ENCODE measurements at regions not wholly inside any gene's neighbourhood (a gene's known extent, or its start where the extent isn't known, plus 50 kb on each side); places are given as distances from the start of the nearest gene placed in this dataset.

DNA sequence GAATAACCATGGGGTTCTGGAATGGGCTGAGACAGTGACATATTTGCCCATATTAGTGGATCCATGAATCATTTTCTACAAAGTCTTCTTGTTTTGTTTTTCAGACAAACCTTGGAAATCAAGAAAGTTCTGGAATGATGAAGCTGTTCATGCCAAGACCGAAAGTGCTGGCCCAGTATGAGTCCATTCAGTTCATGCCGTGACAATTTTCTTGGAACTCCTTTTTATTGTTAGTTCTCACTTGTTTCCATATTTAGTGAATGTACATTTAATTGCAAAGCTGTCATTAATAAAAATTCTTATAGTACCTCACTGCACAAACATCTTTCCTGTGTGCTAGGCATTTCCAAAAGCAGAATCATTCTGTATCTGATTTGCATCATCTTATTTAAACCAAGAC, 100.6 kb upstream of the KCNJ15 start:
- DNase-seq (ENCODE audit: low spot score) = no peak

- peak; percentile 63 for DNase-seq (ENCODE audit: low spot score)
Measured at GRCh38 chr21:38159355-38159754, 97.4 kb upstream of the KCNJ15 start.

DNA sequence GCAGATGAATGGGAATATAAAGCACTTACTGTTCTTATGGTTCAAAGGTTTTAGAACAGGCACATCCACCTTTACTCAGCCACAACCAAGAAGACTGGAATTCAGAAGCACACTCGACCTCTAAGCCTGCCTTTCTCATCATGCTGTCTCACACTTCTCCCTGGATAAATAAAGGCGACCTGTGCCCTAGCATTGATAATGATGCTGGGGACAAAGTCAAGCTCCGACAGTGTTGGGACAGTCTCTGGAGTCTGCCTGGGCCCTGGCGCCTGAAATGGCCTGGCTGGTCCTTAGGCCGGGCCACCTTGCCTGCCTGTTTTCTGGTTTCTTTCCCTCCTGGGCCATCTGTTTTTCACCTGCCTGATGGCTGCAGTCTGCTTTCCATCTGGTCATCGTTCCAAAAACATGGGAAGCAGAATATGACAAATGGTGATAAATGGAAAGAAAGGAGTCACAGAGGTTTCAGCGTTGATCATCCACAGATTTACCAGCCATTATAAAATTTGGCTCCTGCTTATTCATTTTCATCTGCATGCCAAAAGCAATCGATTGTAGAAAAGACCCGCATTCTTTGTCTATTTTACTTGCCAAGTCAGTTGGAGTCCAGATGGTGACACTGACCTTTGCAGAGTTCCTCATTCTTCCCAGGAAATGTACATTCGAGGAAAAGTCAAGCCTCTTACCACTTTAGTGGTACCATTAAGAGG, 91.2 kb upstream of the KCNJ15 start:
- DNase-seq (ENCODE audit: low spot score) = no peak

- DNase-seq (ENCODE audit: low spot score) = no peak
Measured at GRCh38 chr21:38166173-38166535, 90.6 kb upstream of the KCNJ15 start.

GRCh38 chr21:38167345-38167744, 89.4 kb upstream of the KCNJ15 start:
- no peak for DNase-seq (ENCODE audit: low spot score)

GRCh38 chr21:38170283-38170682, 86.5 kb upstream of the KCNJ15 start:
- no peak for DNase-seq (ENCODE audit: low spot score)

GRCh38 chr21:38170704-38171682, 85.8 kb upstream of the KCNJ15 start:
- DNase-seq (ENCODE audit: low spot score) = no peak

DNA sequence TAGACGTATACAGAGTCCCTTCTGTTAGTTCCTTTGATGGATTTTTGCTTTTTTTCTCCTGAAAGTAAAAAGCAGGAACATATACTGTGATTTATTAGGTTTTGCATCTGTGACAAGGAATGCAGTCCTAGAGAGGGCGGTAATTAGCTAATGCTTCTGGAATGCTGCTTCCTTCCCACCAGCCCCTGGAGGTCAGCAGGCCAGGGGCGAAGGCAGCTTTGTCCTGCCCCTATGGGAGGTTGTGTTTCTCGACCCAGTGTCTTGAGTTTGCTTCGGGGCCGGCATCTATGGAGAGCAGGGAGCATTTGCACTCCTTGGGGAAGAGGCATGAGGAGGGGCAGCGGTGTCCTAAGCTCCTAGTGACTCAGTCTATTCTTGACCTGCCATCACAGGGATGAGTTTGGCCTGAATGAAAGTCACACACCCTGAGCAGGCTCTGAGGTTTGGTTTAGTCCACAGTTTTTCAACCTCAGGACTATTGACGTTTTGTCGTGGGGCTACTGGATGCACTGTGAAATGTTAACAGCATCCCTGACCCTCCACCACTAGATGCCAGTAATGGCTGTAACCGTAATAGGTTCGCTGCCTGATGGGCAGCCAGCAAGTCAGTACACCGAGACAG, 85.0 kb upstream of the KCNJ15 start:
- peak; percentile 64 for DNase-seq (ENCODE audit: low spot score)

DNA sequence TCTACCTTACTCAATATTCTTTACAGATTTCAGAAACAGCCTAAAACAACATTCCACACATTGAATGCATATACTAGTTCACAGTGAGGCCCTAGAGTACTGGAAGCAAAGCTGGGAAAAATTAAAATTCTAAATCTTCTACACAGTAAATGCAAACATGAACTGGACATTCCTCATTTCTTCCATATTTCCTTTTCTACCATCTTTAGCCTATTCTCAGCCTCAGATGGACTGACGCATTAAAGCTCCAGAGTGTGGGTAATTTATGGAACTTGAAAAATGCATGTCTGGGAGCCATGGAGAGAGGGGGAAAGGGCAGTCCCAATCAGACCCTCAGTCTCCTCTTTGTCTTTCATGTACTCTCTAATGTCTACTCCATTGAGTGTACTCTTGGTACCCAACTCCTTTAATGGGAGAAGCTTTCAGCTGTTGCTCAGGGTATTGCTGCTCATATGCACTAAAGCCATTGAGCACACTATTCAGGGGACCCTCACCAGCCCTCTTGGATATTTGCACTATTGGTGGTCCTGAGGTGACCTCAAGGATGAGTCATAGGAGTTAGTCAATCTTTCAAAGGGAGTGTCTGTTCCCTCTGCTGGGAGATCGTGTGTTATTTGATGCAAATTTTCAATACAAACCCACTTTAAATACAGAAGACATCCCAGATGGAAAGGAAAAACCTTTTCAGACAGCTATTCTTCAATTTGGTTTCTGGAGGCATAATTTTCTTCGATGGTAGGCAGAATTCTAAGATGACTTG, 83.3 kb upstream of the KCNJ15 start:
- no peak for DNase-seq (ENCODE audit: low spot score)

DNA sequence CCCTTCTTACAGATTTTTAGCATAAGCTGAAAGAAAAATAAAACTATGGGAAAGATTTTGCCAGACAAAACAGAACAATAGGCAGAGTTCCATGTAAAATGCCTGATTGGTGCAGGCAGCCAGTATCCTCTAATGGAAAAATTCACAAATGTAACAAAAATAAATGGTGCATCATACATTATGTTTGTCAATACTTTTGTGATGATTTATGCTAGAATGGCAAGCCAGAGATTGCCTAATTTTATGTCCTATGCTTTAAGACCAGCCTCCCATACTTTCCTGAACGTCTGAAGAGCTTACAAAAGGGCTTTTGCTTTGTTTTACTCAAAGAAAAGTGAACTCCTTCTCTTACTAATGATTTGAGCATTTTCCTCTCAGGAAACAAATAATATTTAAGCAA, 81.5 kb upstream of the KCNJ15 start:
- no peak for DNase-seq (ENCODE audit: low spot score)

GRCh38 chr21:38177919-38178652, 78.7 kb upstream of the KCNJ15 start:
- DNase-seq (ENCODE audit: low spot score) = no peak

DNA sequence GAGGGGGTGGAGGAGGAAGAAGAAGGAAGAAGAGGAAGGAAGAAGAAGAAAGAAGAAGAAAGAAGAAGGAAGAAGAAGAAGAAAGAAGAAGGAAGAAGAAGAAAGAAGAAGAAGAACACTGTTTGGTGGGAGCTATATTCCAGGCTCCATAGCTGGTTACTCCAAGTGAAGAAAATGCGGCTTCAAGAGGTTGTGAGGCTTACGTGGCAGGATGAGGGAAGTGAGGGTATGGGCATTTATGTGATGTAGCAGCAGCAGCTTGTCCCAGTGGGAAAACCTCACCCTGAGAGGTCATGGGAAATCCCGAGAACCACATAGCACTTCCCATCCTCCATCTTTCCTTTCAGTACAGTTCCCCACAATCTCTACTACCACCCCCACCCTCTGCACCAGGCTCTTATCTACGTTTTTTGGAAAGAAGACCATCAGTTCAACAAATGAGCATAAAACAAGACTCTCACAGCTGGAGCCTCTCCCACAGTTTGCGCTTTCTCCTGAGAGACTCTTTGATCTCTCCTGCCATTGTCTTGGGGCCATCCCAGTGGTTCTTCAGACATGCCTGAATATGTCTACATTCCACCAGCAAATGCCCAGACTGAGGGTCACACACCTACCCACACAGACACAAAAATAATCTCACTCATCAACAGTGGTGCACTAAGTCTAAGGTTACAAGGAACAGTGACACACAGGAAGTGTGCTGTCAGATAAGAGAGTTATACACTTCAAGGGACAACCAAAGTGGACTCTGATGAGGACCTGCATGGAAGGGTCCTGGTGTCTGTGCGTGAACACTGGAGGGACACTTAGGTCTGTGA, 77.9 kb upstream of the KCNJ15 start:
- no peak for DNase-seq (ENCODE audit: low spot score)

DNA sequence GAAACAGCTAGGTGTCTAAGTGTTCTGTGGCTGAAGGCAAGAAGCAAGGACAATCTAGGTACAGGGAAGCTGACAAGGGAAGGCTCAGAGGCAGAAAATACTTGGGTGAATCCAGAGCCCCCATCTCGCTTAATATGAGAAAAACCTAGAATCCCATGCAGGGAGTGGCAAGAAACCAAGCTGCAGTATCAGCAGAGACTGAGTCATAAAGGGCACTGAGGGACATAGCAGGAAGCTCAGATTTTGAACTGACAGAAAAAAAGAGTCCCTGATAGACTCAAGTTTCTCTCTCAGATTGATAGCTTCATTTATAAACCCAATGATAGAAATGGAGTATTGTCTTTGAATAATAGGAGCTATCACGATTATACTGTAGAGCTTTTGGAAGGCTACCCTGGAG, 77.3 kb upstream of the KCNJ15 start:
- DNase-seq (ENCODE audit: low spot score) = no peak

DNA sequence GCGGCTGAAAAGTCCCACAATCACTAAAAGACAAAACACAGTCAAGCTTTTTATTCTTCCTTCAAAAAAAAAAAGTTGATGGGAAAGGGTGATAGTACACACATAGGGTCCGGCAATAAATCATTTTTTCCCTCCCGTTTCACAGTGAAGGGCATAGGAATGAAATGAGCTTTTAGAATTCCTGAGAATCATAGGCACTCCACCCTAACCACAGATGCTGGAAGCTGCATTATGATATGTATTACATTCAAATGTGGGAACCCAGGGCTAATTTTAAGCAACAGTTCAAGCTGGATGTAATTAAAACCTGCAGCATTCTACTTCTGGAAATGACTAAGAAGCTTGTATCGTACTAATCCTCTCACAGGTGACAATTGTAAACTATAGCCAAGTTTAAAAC, 75.7 kb upstream of the KCNJ15 start:
- no peak for DNase-seq (ENCODE audit: low spot score)

- no peak for DNase-seq (ENCODE audit: low spot score)
Measured at GRCh38 chr21:38182370-38182985, 74.3 kb upstream of the KCNJ15 start.

GRCh38 chr21:38183961-38184360, 72.8 kb upstream of the KCNJ15 start:
- DNase-seq (ENCODE audit: low spot score) = no peak

DNA sequence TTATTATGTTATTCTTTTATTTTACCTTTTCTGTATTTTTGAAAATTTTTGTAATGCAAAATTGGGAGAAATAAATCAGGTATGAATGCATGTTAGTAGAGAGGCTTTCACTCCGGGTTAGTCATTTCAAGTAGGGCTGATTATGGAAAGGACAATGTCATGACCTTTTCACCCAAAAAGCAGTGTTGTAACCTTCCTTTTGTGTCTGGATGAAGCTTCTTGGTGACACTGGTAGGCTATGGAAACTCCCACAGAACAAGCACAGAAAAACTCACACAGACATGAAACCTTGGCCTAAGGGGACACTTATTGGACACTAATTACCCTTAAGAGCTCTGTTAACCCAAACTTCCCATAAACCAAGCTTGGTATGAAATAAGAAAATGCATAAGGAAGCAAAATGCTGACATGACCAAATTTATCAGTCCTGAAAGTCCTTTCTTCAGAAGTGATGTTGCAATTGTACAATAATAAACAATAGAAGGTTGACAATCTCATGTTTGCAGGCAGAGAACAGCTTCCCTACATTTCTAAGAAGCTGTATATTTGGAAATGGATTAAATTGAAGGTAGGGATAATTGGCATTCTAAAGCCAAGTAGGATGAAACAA, 70.0 kb upstream of the KCNJ15 start:
- DNase-seq (ENCODE audit: low spot score) = no peak

DNA sequence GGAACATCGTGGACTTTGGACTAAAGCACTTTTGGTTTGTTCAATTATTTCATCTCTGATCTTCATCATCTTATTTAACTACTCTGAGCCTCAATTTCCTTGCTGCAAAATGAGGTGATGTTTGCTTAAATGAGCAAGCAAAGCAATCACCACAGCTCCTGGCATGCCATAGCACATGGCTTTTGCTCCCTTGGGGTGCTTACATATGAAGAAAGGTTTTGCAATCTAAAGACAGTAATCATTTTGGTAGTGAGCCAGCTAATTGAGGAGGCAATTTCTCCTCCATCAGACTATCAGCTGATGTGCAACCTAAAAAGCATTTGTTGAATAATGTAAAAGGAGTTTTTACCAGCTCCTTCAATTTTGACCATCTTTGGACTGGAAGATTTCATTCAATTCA, 68.8 kb upstream of the KCNJ15 start:
- DNase-seq (ENCODE audit: low spot score) = no peak

GRCh38 chr21:38196036-38196435, 60.8 kb upstream of the KCNJ15 start:
- DNase-seq (ENCODE audit: low spot score) = no peak

DNA sequence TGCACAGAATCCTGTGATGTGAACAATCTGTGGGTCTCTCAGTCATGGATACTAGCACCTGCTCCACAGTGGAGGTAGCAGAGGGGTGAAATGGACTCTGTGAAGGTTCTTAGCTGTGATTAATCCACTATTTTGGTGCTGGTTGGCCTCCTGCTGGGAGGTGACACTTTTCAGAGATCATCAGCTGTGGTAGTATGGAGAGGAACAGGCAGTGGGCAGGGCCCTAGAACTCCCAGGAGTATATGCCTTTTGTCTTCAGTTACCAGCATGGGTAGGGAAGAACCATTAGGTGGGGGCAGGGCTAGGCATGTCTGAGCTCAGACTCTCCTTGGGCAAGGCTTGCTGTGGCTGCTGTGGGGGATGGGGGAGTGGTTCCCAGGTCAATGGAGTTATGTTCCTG, 54.0 kb upstream of the KCNJ15 start:
- no peak for DNase-seq (ENCODE audit: low spot score)
